Osteocyte (in vitro differentiated cells): ENCODE measurements at regions not wholly inside any gene's neighbourhood (a gene's known extent, or its start where the extent isn't known, plus 50 kb on each side); places are given as distances from the start of the nearest gene placed in this dataset.

Source experiments
- DNase-seq: peaks from one replicate; pipeline ENCODE4 v3.0.0; 2021; ENCODE audit warnings: mixed read lengths; ENCODE audit not compliant: unreplicated experiment; ENCODE audit errors: extremely low spot score
- H3K27ac Mint-ChIP-seq: one replicate; pipeline ENCODE4 v1.8.0; 2021; ENCODE audit warnings: mild to moderate bottlenecking, mixed read lengths; ENCODE audit not compliant: unreplicated experiment
- H3K27me3 Mint-ChIP-seq: one replicate; pipeline ENCODE4 v1.8.0; 2021; ENCODE audit warnings: mixed read lengths; ENCODE audit not compliant: unreplicated experiment
- H3K36me3 Mint-ChIP-seq: one replicate; pipeline ENCODE4 v1.8.0; 2021; ENCODE audit warnings: mixed read lengths; ENCODE audit not compliant: unreplicated experiment
- H3K4me1 Mint-ChIP-seq: one replicate; pipeline ENCODE4 v1.8.0; 2021; ENCODE audit warnings: mixed read lengths; ENCODE audit not compliant: unreplicated experiment
- H3K4me3 Mint-ChIP-seq: one replicate; pipeline ENCODE4 v1.8.0; 2021; ENCODE audit warnings: mild to moderate bottlenecking, moderate library complexity, mixed read lengths; ENCODE audit not compliant: unreplicated experiment
- H3K9me3 Mint-ChIP-seq: one replicate; pipeline ENCODE4 v1.8.0; 2021; ENCODE audit warnings: mixed read lengths; ENCODE audit not compliant: unreplicated experiment
- TF ChIP-seq, protein P1 (sequence below): fragments of 200-600 bp; sonication (generic); IDR thresholded peaks from 2 replicates; pipeline ENCODE4 v1.5.0; 2021; ENCODE audit warnings: antibody characterized with exemption, mild to moderate bottlenecking, moderate library complexity

- no peak for DNase-seq
- TF ChIP-seq, protein P1, sequence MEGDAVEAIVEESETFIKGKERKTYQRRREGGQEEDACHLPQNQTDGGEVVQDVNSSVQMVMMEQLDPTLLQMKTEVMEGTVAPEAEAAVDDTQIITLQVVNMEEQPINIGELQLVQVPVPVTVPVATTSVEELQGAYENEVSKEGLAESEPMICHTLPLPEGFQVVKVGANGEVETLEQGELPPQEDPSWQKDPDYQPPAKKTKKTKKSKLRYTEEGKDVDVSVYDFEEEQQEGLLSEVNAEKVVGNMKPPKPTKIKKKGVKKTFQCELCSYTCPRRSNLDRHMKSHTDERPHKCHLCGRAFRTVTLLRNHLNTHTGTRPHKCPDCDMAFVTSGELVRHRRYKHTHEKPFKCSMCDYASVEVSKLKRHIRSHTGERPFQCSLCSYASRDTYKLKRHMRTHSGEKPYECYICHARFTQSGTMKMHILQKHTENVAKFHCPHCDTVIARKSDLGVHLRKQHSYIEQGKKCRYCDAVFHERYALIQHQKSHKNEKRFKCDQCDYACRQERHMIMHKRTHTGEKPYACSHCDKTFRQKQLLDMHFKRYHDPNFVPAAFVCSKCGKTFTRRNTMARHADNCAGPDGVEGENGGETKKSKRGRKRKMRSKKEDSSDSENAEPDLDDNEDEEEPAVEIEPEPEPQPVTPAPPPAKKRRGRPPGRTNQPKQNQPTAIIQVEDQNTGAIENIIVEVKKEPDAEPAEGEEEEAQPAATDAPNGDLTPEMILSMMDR, result no peak
- H3K4me3 Mint-ChIP-seq, result no peak overlapping the region
- H3K27ac Mint-ChIP-seq, result no peak overlapping the region
- H3K27me3 Mint-ChIP-seq, result peaks cover 13% of the 10 kb centered on the region
- H3K9me3 Mint-ChIP-seq, result no peaks in the 10 kb centered on the region
- H3K36me3 Mint-ChIP-seq, result no peaks in the 10 kb centered on the region
- H3K4me1 Mint-ChIP-seq, result no peaks in the 10 kb centered on the region
These were observed 176.3 kb upstream of the SEMA6A start for GRCh38 chr5:116750631-116751580.

- Mint-ChIP-seq H3K27ac (no peak overlapping the region), H3K36me3 (no peaks in the 10 kb centered on the region), H3K9me3 (peaks cover 7% of the 10 kb centered on the region), H3K4me3 (no peak overlapping the region), H3K27me3 (peaks cover 6% of the 10 kb centered on the region), H3K4me1 (no peaks in the 10 kb centered on the region)
- no peak for DNase-seq
- TF ChIP-seq, protein P1, result no peak
These were observed 173.3 kb upstream of the SEMA6A start for GRCh38 chr5:116747881-116748280.

DNA sequence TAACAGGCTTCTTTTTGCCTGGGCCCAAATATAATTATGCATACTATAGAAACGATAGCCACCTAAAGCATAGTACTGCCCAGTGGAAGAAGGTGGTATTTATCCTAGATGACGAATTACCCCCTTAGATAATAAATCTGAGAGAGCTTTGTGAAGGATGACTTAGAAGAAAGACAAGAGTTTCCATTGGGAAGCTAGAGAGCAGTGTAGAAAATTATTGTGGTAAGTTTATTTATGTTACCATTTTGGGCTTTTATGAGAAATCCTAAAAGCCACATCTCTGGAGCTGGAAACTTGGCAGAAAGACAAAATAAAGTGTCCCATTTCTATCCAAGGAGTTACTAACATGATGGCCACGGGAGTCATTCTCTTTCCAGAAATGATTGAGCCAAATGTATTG, 172.0 kb upstream of the SEMA6A start:
- no peaks in the 10 kb centered on the region for H3K4me1 Mint-ChIP-seq

GRCh38 chr5:116740771-116741170, 166.1 kb upstream of the SEMA6A start:
- no peak overlapping the region for H3K27ac Mint-ChIP-seq
- H3K9me3 Mint-ChIP-seq, result peaks cover 7% of the 10 kb centered on the region
- TF ChIP-seq, protein P1, result no peak
- H3K27me3 Mint-ChIP-seq, result peaks cover 10% of the 10 kb centered on the region
- no peak overlapping the region for H3K4me3 Mint-ChIP-seq
- H3K4me1 Mint-ChIP-seq, result peaks cover 4% of the 10 kb centered on the region
- H3K36me3 Mint-ChIP-seq, result no peaks in the 10 kb centered on the region
- DNase-seq, result no peak

More for the DNA sequence above, 172.0 kb upstream of the SEMA6A start:
- DNase-seq, result no peak
- H3K36me3 Mint-ChIP-seq, result no peaks in the 10 kb centered on the region
- H3K9me3 Mint-ChIP-seq, result peaks cover 7% of the 10 kb centered on the region
- no peak overlapping the region for H3K4me3 Mint-ChIP-seq
- H3K27me3 Mint-ChIP-seq, result no peaks in the 10 kb centered on the region
- no peak overlapping the region for H3K27ac Mint-ChIP-seq
- TF ChIP-seq, protein P1, result no peak

DNA sequence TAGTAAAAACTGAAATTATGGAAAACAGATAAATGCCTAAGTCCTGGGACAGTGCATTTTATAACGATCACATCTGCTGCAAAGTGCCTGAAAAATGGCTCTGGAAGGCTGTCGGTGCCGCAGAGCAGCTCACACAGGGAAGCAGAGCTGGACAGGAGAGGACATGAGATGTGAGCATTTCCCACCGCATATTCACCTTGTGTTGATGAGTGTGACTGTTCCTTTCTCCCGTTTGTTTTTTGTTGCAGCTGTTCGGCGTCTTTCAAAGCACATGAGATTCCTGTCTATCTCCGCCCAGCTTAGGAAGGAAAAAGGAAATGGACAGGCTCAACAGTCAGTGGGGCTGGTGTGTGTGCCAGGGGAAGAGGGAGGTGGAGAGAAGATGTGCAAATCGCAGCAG, 164.9 kb upstream of the SEMA6A start:
- Mint-ChIP-seq H3K9me3 (peaks cover 7% of the 10 kb centered on the region), H3K27me3 (peaks cover 10% of the 10 kb centered on the region), H3K27ac (no peak overlapping the region), H3K36me3 (no peaks in the 10 kb centered on the region), H3K4me3 (no peak overlapping the region), H3K4me1 (peaks cover 4% of the 10 kb centered on the region)
- TF ChIP-seq, protein P1, result no peak
- no peak for DNase-seq
